HCT116 (cell line): ENCODE measurements at regions not wholly inside any gene's neighbourhood (a gene's known extent, or its start where the extent isn't known, plus 50 kb on each side); places are given as distances from the start of the nearest gene placed in this dataset.

ENCODE experiments used
- CTCF ChIP-seq, 3 experiments: fragments of 200-600 bp in 1 of 3; sonication (generic) in 1 of 3; IDR thresholded peaks in 2 of 3; conservative IDR thresholded peaks in 1 of 3; 2 replicates each; pipeline ENCODE4 v1.5.1; 2012 to 2017; ENCODE audit warnings: low read depth in 2 of 3, low read length in 2 of 3, antibody characterized with exemption in 1 of 3, borderline replicate concordance in 1 of 3, control low read depth in 1 of 3, mild to moderate bottlenecking in 1 of 3, mixed read lengths in 1 of 3, mixed run types in 1 of 3, moderate library complexity in 1 of 3; ENCODE audit not compliant: insufficient read depth in 1 of 3
- POLR2AphosphoS5 ChIP-seq: IDR thresholded peaks from 2 replicates; pipeline ENCODE4 v1.6.1; 2011; ENCODE audit warnings: mild to moderate bottlenecking, low read depth, low read length, moderate library complexity
- REST ChIP-seq: IDR thresholded peaks from 2 replicates; pipeline ENCODE4 v1.6.1; 2012; ENCODE audit warnings: low read depth

- TF ChIP-seq REST (no peak), CTCF (IDR thresholded peaks at IDR 0.05 in 2 of 3, conservative IDR thresholded peaks at IDR 0.05 in 1 of 3; ENCODE audit: borderline replicate concordance in 1 of 3, insufficient read depth in 1 of 3, low read depth in 2 of 3, low read length in 2 of 3) (no peak), POLR2AphosphoS5 (no peak)
These were observed 111.2 kb upstream of the PPM1J start for GRCh38 chr1:112826217-112826944.
